Suprapubic skin (tissue), 4 donors: ENCODE measurements at regions not wholly inside any gene's neighbourhood (a gene's known extent, or its start where the extent isn't known, plus 50 kb on each side); places are given as distances from the start of the nearest gene placed in this dataset.

Source experiments
- CTCF ChIP-seq, 2 donors: fragments of 200-600 bp in 1 of 2; fragments of 450-650 bp in 1 of 2; sonication (generic) in 1 of 2; IDR thresholded peaks; one replicate each; pipeline ENCODE4 v1.5.1; 2016 to 2019; ENCODE audit warnings: antibody characterized with exemption in 2 of 2, mild to moderate bottlenecking in 1 of 2, moderate library complexity in 1 of 2
- EP300 ChIP-seq: sonication (generic); formaldehyde crosslinking; IDR thresholded peaks from one replicate; pipeline ENCODE4 v1.6.1; 2017; ENCODE audit warnings: antibody characterized with exemption
- POLR2A ChIP-seq, 2 donors: fragments of 450-650 bp; IDR thresholded peaks; one replicate each; pipeline ENCODE4 v1.6.1; 2017; ENCODE audit warnings: antibody characterized with exemption in 2 of 2, mild to moderate bottlenecking in 2 of 2, moderate library complexity in 2 of 2
- POLR2AphosphoS5 ChIP-seq, 3 donors: sonication (generic); formaldehyde crosslinking; IDR thresholded peaks; one replicate each; pipeline ENCODE4 v1.6.1; 2017; ENCODE audit warnings: antibody characterized with exemption in 3 of 3

GRCh38 chr7:25431956-25432450, 203.7 kb upstream of the NPVF start:
- TF ChIP-seq CTCF (IDR thresholded peaks at IDR 0.05) (no peak), EP300 (no peak), POLR2AphosphoS5 (IDR thresholded peaks at IDR 0.05) (no peak), POLR2A (IDR thresholded peaks at IDR 0.05) (no peak)
